ENCODE measurements at regions not wholly inside any gene's neighbourhood (a gene's known extent, or its start where the extent isn't known, plus 50 kb on each side); places are given as distances from the start of the nearest gene placed in this dataset.

DNA sequence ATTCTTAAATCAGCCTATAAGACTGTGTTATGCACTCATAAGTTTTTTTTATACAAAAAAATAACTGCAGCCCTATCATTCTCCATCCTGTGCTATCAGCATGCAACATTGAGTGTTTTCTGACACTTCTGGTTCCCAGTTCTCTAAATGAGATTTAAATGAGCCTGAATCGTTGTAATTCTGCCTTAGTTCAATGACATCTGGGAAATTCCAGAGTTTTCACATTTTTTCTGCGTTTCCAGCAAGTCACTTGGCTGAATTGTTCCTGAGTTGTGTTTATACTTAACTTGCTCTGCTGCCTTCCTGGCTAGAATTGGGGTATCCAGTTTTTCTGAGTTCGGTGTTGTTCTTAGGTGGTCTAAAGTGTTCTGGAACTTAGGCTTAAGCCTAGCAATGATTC, 636.1 kb upstream of the FZD8 start:
- 59 to 70% (median 66%) methylated on average over 3 of the region's 3 CpGs for WGBS, 4 donors
- Histone ChIP-seq H3K36me3 (no peaks in the 10 kb centered on the region), H3K4me1 (no peaks in the 10 kb centered on the region), H3K27me3 (no peaks in the 10 kb centered on the region), H3K4me3 (no peak overlapping the region), H3K27ac (no peak overlapping the region), H3K9me3 (peaks cover 0 to 2% (median 0%) of the 10 kb centered on the region in 12 donors)
- ATAC-seq (no peak), DNase-seq (no peak)
- TF ChIP-seq POLR2A (IDR thresholded peaks at IDR 0.05): no peak
- TF ChIP-seq, protein P1, sequence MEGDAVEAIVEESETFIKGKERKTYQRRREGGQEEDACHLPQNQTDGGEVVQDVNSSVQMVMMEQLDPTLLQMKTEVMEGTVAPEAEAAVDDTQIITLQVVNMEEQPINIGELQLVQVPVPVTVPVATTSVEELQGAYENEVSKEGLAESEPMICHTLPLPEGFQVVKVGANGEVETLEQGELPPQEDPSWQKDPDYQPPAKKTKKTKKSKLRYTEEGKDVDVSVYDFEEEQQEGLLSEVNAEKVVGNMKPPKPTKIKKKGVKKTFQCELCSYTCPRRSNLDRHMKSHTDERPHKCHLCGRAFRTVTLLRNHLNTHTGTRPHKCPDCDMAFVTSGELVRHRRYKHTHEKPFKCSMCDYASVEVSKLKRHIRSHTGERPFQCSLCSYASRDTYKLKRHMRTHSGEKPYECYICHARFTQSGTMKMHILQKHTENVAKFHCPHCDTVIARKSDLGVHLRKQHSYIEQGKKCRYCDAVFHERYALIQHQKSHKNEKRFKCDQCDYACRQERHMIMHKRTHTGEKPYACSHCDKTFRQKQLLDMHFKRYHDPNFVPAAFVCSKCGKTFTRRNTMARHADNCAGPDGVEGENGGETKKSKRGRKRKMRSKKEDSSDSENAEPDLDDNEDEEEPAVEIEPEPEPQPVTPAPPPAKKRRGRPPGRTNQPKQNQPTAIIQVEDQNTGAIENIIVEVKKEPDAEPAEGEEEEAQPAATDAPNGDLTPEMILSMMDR (IDR thresholded peaks at IDR 0.05): no peak
- intact Hi-C loops (cut with DNase I): no loop called here

DNA sequence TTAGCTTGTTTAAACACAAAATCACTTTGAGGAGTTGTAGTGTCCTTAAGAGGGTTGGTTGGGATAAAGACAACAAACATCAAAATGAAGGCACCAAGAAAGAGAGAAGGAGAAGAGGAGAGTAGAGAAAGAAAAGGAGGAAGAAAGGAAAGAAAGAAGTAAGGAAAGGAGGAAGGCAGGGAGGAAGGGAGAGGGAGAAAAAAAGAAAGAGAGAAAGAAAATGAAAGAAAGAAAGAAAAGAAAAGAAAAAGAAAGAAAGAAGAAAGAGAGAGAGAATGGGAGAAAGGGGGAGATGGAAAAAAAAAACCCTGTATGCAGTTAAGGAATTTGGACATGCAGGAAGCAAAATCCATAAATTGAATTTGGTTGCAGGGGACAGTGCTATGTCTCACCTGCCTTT, 635.4 kb upstream of the FZD8 start:
- ATAC-seq: no peak

DNA sequence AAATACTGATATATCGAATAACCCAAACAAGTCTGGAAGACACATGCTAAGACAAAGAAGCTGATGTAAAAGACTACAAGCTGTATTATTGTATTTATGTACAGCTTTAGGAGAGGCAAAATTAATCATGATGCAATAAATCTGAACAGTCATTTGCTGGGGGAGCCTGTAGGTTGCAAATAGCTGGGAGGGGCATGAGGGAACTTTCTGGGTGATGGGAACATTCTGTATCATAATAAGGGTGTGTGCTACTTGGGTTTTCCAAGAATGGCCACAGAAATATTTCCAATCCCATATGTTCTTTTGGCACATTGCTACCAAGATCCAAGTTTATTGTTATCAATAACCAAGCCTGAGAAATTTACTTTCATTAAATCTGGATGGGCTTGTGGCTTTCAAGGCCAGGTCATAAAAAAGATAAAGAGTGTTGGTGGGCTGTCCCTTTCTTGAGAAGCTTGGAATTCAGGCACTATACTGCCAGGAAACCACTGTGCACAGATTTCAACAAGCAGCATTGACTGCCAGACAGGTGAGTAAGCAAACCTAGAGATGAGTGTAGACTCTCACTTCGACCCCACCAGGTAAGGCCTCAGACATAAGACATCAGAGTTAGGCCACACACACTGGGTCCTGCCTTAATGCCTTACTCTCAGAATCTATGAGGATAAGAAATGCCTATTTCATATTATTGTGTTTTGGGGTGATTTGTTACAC, 629.7 kb upstream of the FZD8 start:
- Histone ChIP-seq H3K27me3 (no peaks in the 10 kb centered on the region), H3K9me3 (peaks cover 0 to 2% (median 0%) of the 10 kb centered on the region in 12 donors), H3K4me3 (no peak overlapping the region), H3K27ac (no peak overlapping the region), H3K36me3 (no peaks in the 10 kb centered on the region), H3K4me1 (no peaks in the 10 kb centered on the region)
- DNase-seq (no peak), ATAC-seq (no peak)
- TF ChIP-seq POLR2A (IDR thresholded peaks at IDR 0.05): no peak
- TF ChIP-seq, protein P1 (IDR thresholded peaks at IDR 0.05): no peak
- intact Hi-C loops (cut with DNase I): no loop called here
- 94 to 99% (median 96%) methylated on average over 2 of the region's 2 CpGs for whole genome bisulfite sequencing, 4 donors

More for the DNA sequence above, 635.4 kb upstream of the FZD8 start:
- DNase-seq: no peak
- peaks cover 0 to 2% (median 0%) of the 10 kb centered on the region in 12 donors for H3K9me3 ChIP-seq
- intact Hi-C loops (cut with DNase I): no loop called here
- H3K4me1 ChIP-seq: no peaks in the 10 kb centered on the region
- no peak for TF ChIP-seq POLR2A (IDR thresholded peaks at IDR 0.05)
- TF ChIP-seq, protein P1 (IDR thresholded peaks at IDR 0.05): no peak
- no peaks in the 10 kb centered on the region for H3K27me3 ChIP-seq
- H3K27ac ChIP-seq: no peak overlapping the region
- H3K36me3 ChIP-seq: no peaks in the 10 kb centered on the region
- H3K4me3 ChIP-seq: no peak overlapping the region

DNA sequence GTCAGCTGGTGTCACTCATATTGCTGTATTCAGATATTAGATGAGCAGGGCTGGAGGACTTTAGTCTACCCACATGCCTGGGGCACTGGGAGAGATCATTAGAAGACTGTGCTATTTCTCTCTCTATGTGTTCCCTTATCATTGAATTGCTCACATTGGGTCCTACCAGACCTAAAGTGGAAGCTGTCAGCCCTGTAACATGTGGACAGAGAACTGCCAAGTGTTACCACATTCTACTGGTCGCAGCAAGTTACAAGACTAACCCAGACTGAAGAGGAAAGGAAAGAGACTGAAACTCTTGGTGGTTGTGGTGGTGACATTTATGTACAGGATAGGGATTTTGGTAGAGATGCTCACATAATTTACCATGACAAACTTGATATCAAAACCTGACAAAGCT, 627.1 kb upstream of the FZD8 start:
- Histone ChIP-seq H3K27ac (no peak overlapping the region), H3K27me3 (no peaks in the 10 kb centered on the region), H3K4me1 (no peaks in the 10 kb centered on the region), H3K4me3 (no peak overlapping the region), H3K9me3 (no peaks in the 10 kb centered on the region), H3K36me3 (no peaks in the 10 kb centered on the region)
- intact Hi-C loops (cut with DNase I): no loop called here
- no peak for ATAC-seq
- WGBS, 4 donors: 66 to 79% (median 67%) methylated on average over 1 of the region's 1 CpG
- TF ChIP-seq, protein P1 (IDR thresholded peaks at IDR 0.05): no peak
- no peak for TF ChIP-seq POLR2A (IDR thresholded peaks at IDR 0.05)
- no peak for DNase-seq
